Right lobe of liver (tissue), 4 donors: ENCODE measurements at regions not wholly inside any gene's neighbourhood (a gene's known extent, or its start where the extent isn't known, plus 50 kb on each side); places are given as distances from the start of the nearest gene placed in this dataset.

Experiments used
- POLR2A ChIP-seq: fragments of 450-650 bp; IDR thresholded peaks from one replicate; pipeline ENCODE4 v1.6.1; 2017; ENCODE audit warnings: antibody characterized with exemption, mild to moderate bottlenecking
- TF ChIP-seq, protein P1 (sequence below), 4 donors: fragments of 200-600 bp in 3 of 4; fragments of 450-650 bp in 1 of 4; IDR thresholded peaks; one replicate each; pipeline versions ENCODE4 v1.5.1 to v1.8.0; 2016 to 2022; ENCODE audit warnings: antibody characterized with exemption in 4 of 4, mild to moderate bottlenecking in 2 of 4
- donor health status: DM: no; HTN: no; CAD: no.
- donor health status: DM: no; HTN: no; CAD: no.
- donor health status: DM: no; HTN: yes; CAD: no.

- TF ChIP-seq, protein P1, sequence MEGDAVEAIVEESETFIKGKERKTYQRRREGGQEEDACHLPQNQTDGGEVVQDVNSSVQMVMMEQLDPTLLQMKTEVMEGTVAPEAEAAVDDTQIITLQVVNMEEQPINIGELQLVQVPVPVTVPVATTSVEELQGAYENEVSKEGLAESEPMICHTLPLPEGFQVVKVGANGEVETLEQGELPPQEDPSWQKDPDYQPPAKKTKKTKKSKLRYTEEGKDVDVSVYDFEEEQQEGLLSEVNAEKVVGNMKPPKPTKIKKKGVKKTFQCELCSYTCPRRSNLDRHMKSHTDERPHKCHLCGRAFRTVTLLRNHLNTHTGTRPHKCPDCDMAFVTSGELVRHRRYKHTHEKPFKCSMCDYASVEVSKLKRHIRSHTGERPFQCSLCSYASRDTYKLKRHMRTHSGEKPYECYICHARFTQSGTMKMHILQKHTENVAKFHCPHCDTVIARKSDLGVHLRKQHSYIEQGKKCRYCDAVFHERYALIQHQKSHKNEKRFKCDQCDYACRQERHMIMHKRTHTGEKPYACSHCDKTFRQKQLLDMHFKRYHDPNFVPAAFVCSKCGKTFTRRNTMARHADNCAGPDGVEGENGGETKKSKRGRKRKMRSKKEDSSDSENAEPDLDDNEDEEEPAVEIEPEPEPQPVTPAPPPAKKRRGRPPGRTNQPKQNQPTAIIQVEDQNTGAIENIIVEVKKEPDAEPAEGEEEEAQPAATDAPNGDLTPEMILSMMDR (IDR thresholded peaks at IDR 0.05), result no peak
- no peak for TF ChIP-seq POLR2A
Observed at GRCh38 chr12:24707334-24707733, 241.6 kb downstream of the BCAT1 start.
